ENCODE measurements at regions not wholly inside any gene's neighbourhood (a gene's known extent, or its start where the extent isn't known, plus 50 kb on each side); places are given as distances from the start of the nearest gene placed in this dataset.

DNA sequence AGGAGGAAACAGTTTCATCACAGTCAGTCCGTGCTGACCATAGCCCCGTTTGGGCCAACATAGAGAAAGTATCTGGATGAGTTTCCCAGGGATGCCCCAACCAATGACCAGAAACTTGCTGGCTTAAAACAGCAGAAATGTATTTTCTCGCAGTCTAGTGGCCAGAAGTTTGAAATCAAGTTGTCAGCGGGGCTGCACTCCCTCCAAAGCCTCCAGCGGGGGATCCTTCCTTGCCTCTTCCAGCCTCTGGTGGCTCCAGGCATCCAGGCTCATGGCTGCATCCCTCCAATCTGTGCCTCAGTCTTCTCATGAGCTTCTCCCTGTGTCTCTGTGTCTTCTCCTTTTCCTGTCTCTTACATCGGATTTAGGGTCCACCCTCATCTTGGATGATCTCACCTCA, 89.6 kb upstream of the CTBP2 start:
- Histone ChIP-seq H3K4me1 (peaks cover 15% of the 10 kb centered on the region), H3K27me3 (no peaks in the 10 kb centered on the region), H3F3A (ENCODE audit: low read depth) (no peaks in the 10 kb centered on the region), H3K36me3 (no peaks in the 10 kb centered on the region), H3K4me3 (no peak overlapping the region), H3K9ac (no peak overlapping the region), H3K9me3 (ENCODE audit: low read depth) (no peaks in the 10 kb centered on the region), H3K27ac (no peak overlapping the region), H3K79me2 (ENCODE audit: low read depth) (no peaks in the 10 kb centered on the region), H4K20me1 (ENCODE audit: low read depth) (no peaks in the 10 kb centered on the region), H2AFZ (replicated peaks) (no peak overlapping the region), H3K4me2 (no peak overlapping the region)
- DNase-seq (ENCODE audit: low spot score), result no peak
- no peak overlapping the region for H3K27ac Mint-ChIP-seq
- no peaks in the 10 kb centered on the region for H3K36me3 Mint-ChIP-seq
- no peak for TF ChIP-seq EZH2 (IDR thresholded peaks at IDR 0.05)
- TF ChIP-seq, protein P1, sequence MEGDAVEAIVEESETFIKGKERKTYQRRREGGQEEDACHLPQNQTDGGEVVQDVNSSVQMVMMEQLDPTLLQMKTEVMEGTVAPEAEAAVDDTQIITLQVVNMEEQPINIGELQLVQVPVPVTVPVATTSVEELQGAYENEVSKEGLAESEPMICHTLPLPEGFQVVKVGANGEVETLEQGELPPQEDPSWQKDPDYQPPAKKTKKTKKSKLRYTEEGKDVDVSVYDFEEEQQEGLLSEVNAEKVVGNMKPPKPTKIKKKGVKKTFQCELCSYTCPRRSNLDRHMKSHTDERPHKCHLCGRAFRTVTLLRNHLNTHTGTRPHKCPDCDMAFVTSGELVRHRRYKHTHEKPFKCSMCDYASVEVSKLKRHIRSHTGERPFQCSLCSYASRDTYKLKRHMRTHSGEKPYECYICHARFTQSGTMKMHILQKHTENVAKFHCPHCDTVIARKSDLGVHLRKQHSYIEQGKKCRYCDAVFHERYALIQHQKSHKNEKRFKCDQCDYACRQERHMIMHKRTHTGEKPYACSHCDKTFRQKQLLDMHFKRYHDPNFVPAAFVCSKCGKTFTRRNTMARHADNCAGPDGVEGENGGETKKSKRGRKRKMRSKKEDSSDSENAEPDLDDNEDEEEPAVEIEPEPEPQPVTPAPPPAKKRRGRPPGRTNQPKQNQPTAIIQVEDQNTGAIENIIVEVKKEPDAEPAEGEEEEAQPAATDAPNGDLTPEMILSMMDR (IDR thresholded peaks at IDR 0.05), result no peak
- no peak for TF ChIP-seq EZH2phosphoT487 (IDR thresholded peaks at IDR 0.05)
- H3K9me3 Mint-ChIP-seq, result peaks cover 17% of the 10 kb centered on the region
- no peak overlapping the region for H3K4me3 Mint-ChIP-seq
- peaks cover 10% of the 10 kb centered on the region for H3K4me1 Mint-ChIP-seq
- peaks cover 4% of the 10 kb centered on the region for H3K27me3 Mint-ChIP-seq (ENCODE audit: insufficient read depth, low read depth)

DNA sequence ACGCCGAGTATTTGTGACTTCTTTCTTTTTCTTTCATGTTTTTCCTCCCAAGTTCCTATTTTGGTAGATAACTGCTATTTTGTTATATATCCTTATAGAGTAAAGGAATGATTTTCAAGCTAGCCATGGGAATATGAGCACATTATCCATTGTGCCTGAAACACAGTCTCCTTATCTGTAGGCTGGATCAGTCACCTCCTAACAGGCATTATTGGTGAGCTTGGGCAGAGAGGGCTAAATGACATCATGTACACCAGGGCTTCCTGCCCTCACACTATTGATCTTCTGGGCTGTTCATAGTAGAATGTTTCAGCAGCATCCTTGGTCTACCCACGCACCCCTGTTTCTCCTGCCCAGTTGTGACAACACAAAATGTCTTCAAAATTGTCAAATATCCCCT, 88.1 kb upstream of the CTBP2 start:
- H3K27ac ChIP-seq, result no peak overlapping the region
- TF ChIP-seq EZH2 (IDR thresholded peaks at IDR 0.05) (no peak), EZH2phosphoT487 (IDR thresholded peaks at IDR 0.05) (no peak)
- TF ChIP-seq, protein P1 (IDR thresholded peaks at IDR 0.05), result no peak
- Mint-ChIP-seq H3K27ac (no peak overlapping the region), H3K4me3 (no peak overlapping the region), H3K4me1 (peaks cover 10% of the 10 kb centered on the region), H3K9me3 (peaks cover 15% of the 10 kb centered on the region), H3K27me3 (ENCODE audit: insufficient read depth, low read depth) (peaks cover 6% of the 10 kb centered on the region), H3K36me3 (no peaks in the 10 kb centered on the region)
- no peaks in the 10 kb centered on the region for H3K9me3 ChIP-seq (ENCODE audit: low read depth)
- H3K36me3 ChIP-seq, result no peaks in the 10 kb centered on the region
- no peak overlapping the region for H3K4me3 ChIP-seq
- H3K27me3 ChIP-seq, result no peaks in the 10 kb centered on the region
- peaks cover 15% of the 10 kb centered on the region for H3K4me1 ChIP-seq
- H3F3A ChIP-seq (ENCODE audit: low read depth), result no peaks in the 10 kb centered on the region
- no peaks in the 10 kb centered on the region for H4K20me1 ChIP-seq (ENCODE audit: low read depth)
- H2AFZ ChIP-seq (replicated peaks), result no peak overlapping the region
- H3K4me2 ChIP-seq, result no peak overlapping the region
- no peak overlapping the region for H3K9ac ChIP-seq
- no peaks in the 10 kb centered on the region for H3K79me2 ChIP-seq (ENCODE audit: low read depth)
- DNase-seq (ENCODE audit: low spot score), result no peak

DNA sequence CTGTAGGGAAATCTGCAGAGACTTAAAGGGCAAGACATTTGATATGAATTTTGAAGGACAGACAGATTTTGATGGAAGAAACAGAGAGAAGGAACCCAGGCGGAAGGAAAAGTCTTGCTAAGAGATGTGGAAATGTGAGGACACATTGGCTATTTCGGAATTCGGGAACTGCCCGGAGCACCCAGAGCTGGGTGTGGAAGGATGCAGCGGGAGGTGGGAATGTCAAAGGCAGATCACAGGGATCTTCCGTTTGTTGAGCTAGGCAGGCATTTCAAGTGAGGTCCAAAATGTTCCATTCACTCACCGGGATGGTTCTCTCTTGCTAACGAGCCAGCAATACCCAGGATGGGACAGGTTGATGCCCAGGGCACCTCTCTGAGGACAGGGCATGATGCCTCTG, 87.2 kb upstream of the CTBP2 start:
- H3K27me3 Mint-ChIP-seq (ENCODE audit: insufficient read depth, low read depth), result peaks cover 6% of the 10 kb centered on the region
- H3K36me3 Mint-ChIP-seq, result no peaks in the 10 kb centered on the region
- H3K27me3 ChIP-seq, result no peaks in the 10 kb centered on the region
- H3K79me2 ChIP-seq (ENCODE audit: low read depth), result no peaks in the 10 kb centered on the region
- no peak overlapping the region for H3K9ac ChIP-seq
- H3K4me3 Mint-ChIP-seq, result no peak overlapping the region
- no peak for DNase-seq (ENCODE audit: low spot score)
- H3K36me3 ChIP-seq, result no peaks in the 10 kb centered on the region
- H3K27ac Mint-ChIP-seq, result no peak overlapping the region
- peaks cover 10% of the 10 kb centered on the region for H3K4me1 Mint-ChIP-seq
- no peaks in the 10 kb centered on the region for H3K9me3 ChIP-seq (ENCODE audit: low read depth)
- TF ChIP-seq EZH2phosphoT487 (IDR thresholded peaks at IDR 0.05), result no peak
- TF ChIP-seq, protein P1 (IDR thresholded peaks at IDR 0.05), result no peak
- TF ChIP-seq EZH2 (IDR thresholded peaks at IDR 0.05), result no peak
- no peak overlapping the region for H2AFZ ChIP-seq (replicated peaks)
- no peaks in the 10 kb centered on the region for H3F3A ChIP-seq (ENCODE audit: low read depth)
- no peaks in the 10 kb centered on the region for H4K20me1 ChIP-seq (ENCODE audit: low read depth)
- peaks cover 15% of the 10 kb centered on the region for H3K4me1 ChIP-seq
- peaks cover 15% of the 10 kb centered on the region for H3K9me3 Mint-ChIP-seq
- H3K27ac ChIP-seq, result no peak overlapping the region
- H3K4me2 ChIP-seq, result no peak overlapping the region
- no peak overlapping the region for H3K4me3 ChIP-seq

All from neural progenitor cell (in vitro differentiated cells).